T-cell (primary cell): ENCODE measurements at regions not wholly inside any gene's neighbourhood (a gene's known extent, or its start where the extent isn't known, plus 50 kb on each side); places are given as distances from the start of the nearest gene placed in this dataset.

ENCODE experiments used
- ATAC-seq, 4 experiments: fragments of 200-7000 bp in 3 of 4; fragments of 150-1000 bp in 1 of 4; cut with Tn5 transposase; replicated peaks in 1 of 4; 1 replicate in 3 of 4; 2 replicates in 1 of 4; pipeline ENCODE4 v1.10.0; 2021; ENCODE audit warnings: moderate library complexity in 3 of 4, mild to moderate bottlenecking in 2 of 4, moderate number of reproducible peaks in 1 of 4
- CTCF ChIA-PET, 2 donors: fragments of 300-600 bp; sonication (Branson Sonifier 250); formaldehyde crosslinking; loops; one replicate each; lab custom pipeline; 2022; ENCODE audit warnings: antibody characterized with exemption in 2 of 2; lab: Charles Lee
- POLR2A ChIA-PET, 2 donors: fragments of 300-600 bp; sonication (Branson Sonifier 250); formaldehyde crosslinking; loops; one replicate each; lab custom pipeline; 2022; ENCODE audit warnings: antibody characterized with exemption in 2 of 2; lab: Charles Lee
- DNase-seq, 35 experiments: peaks; one replicate each; pipeline versions ENCODE4 v3.0.0 to v3.0.0-alpha.2; 2013 to 2023
- H3K27ac ChIP-seq: one replicate; pipeline ENCODE4 v1.5.1; 2013; ENCODE audit warnings: low read length
- H3K27me3 ChIP-seq, 2 experiments: replicated peaks in 1 of 2; 1 replicate in 1 of 2; 2 replicates in 1 of 2; pipeline versions ENCODE4 v1.6.1 to v1.7.0; 2013; ENCODE audit warnings: low read length in 1 of 2, mixed read lengths in 1 of 2; ENCODE audit not compliant: control insufficient read depth in 2 of 2, insufficient read depth in 2 of 2; ENCODE audit errors: extremely low read depth in 1 of 2
- H3K36me3 ChIP-seq, 2 donors: 1 replicate in 1 of 2; 2 replicates in 1 of 2; pipeline versions ENCODE4 v1.6.1 to v1.7.0; 2013; ENCODE audit warnings: low read length in 1 of 2; ENCODE audit not compliant: control insufficient read depth in 2 of 2, insufficient read depth in 1 of 2; ENCODE audit errors: extremely low read depth in 1 of 2
- H3K4me1 ChIP-seq, 2 experiments: 1 replicate in 1 of 2; 2 replicates in 1 of 2; pipeline versions ENCODE4 v1.6.1 to v1.7.0; 2013; ENCODE audit warnings: low read length in 2 of 2, mixed read lengths in 1 of 2; ENCODE audit not compliant: insufficient read depth in 2 of 2, control insufficient read depth in 1 of 2; ENCODE audit errors: extremely low read depth in 1 of 2
- H3K4me3 ChIP-seq, 2 donors: 1 replicate in 1 of 2; 2 replicates in 1 of 2; pipeline versions ENCODE4 v1.5.1 to v1.7.0; 2013; ENCODE audit warnings: mild to moderate bottlenecking in 2 of 2, low read length in 1 of 2, moderate library complexity in 1 of 2; ENCODE audit not compliant: control insufficient read depth in 1 of 2; ENCODE audit errors: extremely low read depth in 1 of 2
- H3K9me3 ChIP-seq: 2 replicates; pipeline ENCODE4 v1.7.0; 2013
- H3K27ac Mint-ChIP-seq, 2 donors: one replicate each; pipeline ENCODE4 v1.8.0; 2020 to 2021; ENCODE audit warnings: mild to moderate bottlenecking in 2 of 2, mixed read lengths in 2 of 2
- H3K27me3 Mint-ChIP-seq, 2 donors: one replicate each; pipeline ENCODE4 v1.8.0; 2021 to 2022; ENCODE audit warnings: mixed read lengths in 2 of 2
- H3K36me3 Mint-ChIP-seq: one replicate; pipeline ENCODE4 v1.8.0; 2021; ENCODE audit warnings: mixed read lengths
- H3K4me1 Mint-ChIP-seq, 3 donors: one replicate each; pipeline ENCODE4 v1.8.0; 2020 to 2022; ENCODE audit warnings: mixed read lengths in 3 of 3, mild to moderate bottlenecking in 1 of 3
- H3K4me3 Mint-ChIP-seq, 3 donors: one replicate each; pipeline ENCODE4 v1.8.0; 2020 to 2022; ENCODE audit warnings: mild to moderate bottlenecking in 3 of 3, mixed read lengths in 3 of 3, moderate library complexity in 3 of 3
- H3K9me3 Mint-ChIP-seq, 3 donors: one replicate each; pipeline ENCODE4 v1.8.0; 2020 to 2022; ENCODE audit warnings: mixed read lengths in 3 of 3
- WGBS: methylation state at CpG from one replicate; pipeline ENCODE4 v1.1.5; 2013; ENCODE audit warnings: missing lambda C conversion rate; ENCODE audit not compliant: insufficient coverage; 5-methylcytosine and 5-hydroxymethylcytosine counted together

GRCh38 chr17:71883845-71884244, 237.0 kb upstream of the SOX9 start:
- H3K27me3 ChIP-seq: no peaks in the 10 kb centered on the region
- no peaks in the 10 kb centered on the region for H3K4me1 ChIP-seq
- Mint-ChIP-seq H3K4me3 (no peak overlapping the region), H3K9me3 (peaks cover 3 to 16% (median 5%) of the 10 kb centered on the region in 3 donors), H3K36me3 (no peaks in the 10 kb centered on the region), H3K4me1 (no peaks in the 10 kb centered on the region), H3K27me3 (no peaks in the 10 kb centered on the region), H3K27ac (no peak overlapping the region)
- DNase-seq: no peak
- H3K36me3 ChIP-seq: no peaks in the 10 kb centered on the region
- H3K27ac ChIP-seq: no peak overlapping the region
- no peak for ATAC-seq
- H3K4me3 ChIP-seq: no peak overlapping the region
- H3K9me3 ChIP-seq: no peaks in the 10 kb centered on the region
- ChIA-PET CTCF (no interaction called here), POLR2A (no interaction called here)
- WGBS: 80% methylated on average over 2 of the region's 3 CpGs

GRCh38 chr17:71885662-71886061, 235.2 kb upstream of the SOX9 start:
- peaks cover 3 to 16% (median 5%) of the 10 kb centered on the region in 3 donors for H3K9me3 Mint-ChIP-seq
- no peaks in the 10 kb centered on the region for H3K27me3 ChIP-seq
- no peak for DNase-seq
- H3K4me1 ChIP-seq: no peaks in the 10 kb centered on the region
- no peak overlapping the region for H3K4me3 Mint-ChIP-seq
- POLR2A ChIA-PET: no interaction called here
- no peaks in the 10 kb centered on the region for H3K27me3 Mint-ChIP-seq
- H3K27ac Mint-ChIP-seq: no peak overlapping the region
- H3K36me3 Mint-ChIP-seq: no peaks in the 10 kb centered on the region
- CTCF ChIA-PET: no interaction called here
- no peak for ATAC-seq
- H3K4me3 ChIP-seq: no peak overlapping the region
- H3K4me1 Mint-ChIP-seq: no peaks in the 10 kb centered on the region
- H3K27ac ChIP-seq: no peak overlapping the region
- no peaks in the 10 kb centered on the region for H3K36me3 ChIP-seq
- H3K9me3 ChIP-seq: no peaks in the 10 kb centered on the region

GRCh38 chr17:71899317-71899716, 221.5 kb upstream of the SOX9 start:
- no CpG with 5 or more reads among the region's 4 CpGs for WGBS
- peaks cover 11 to 16% (median 13%) of the 10 kb centered on the region in 3 donors for H3K9me3 Mint-ChIP-seq
- no peak overlapping the region for H3K4me3 ChIP-seq
- H3K36me3 ChIP-seq: no peaks in the 10 kb centered on the region
- no peak overlapping the region for H3K27ac Mint-ChIP-seq
- no peak overlapping the region for H3K4me3 Mint-ChIP-seq
- H3K4me1 Mint-ChIP-seq: no peaks in the 10 kb centered on the region
- no peak overlapping the region for H3K27ac ChIP-seq
- ChIA-PET CTCF (no interaction called here), POLR2A (no interaction called here)
- H3K27me3 ChIP-seq: no peaks in the 10 kb centered on the region
- H3K36me3 Mint-ChIP-seq: no peaks in the 10 kb centered on the region
- no peak for ATAC-seq
- H3K4me1 ChIP-seq: no peaks in the 10 kb centered on the region
- no peaks in the 10 kb centered on the region for H3K27me3 Mint-ChIP-seq
- no peaks in the 10 kb centered on the region for H3K9me3 ChIP-seq
- DNase-seq: no peak

GRCh38 chr17:71900621-71901229, 220.1 kb upstream of the SOX9 start:
- CTCF ChIA-PET: no interaction called here
- DNase-seq (no peak), ATAC-seq (no peak)
- no peak overlapping the region for H3K4me3 Mint-ChIP-seq
- Histone ChIP-seq H3K4me3 (no peak overlapping the region), H3K4me1 (no peaks in the 10 kb centered on the region), H3K27ac (no peak overlapping the region), H3K9me3 (no peaks in the 10 kb centered on the region), H3K36me3 (no peaks in the 10 kb centered on the region), H3K27me3 (no peaks in the 10 kb centered on the region)
- POLR2A ChIA-PET: no interaction called here
- H3K4me1 Mint-ChIP-seq: no peaks in the 10 kb centered on the region
- H3K27ac Mint-ChIP-seq: no peak overlapping the region
- H3K27me3 Mint-ChIP-seq: no peaks in the 10 kb centered on the region
- H3K9me3 Mint-ChIP-seq: peaks cover 11 to 16% (median 12%) of the 10 kb centered on the region in 3 donors
- no peaks in the 10 kb centered on the region for H3K36me3 Mint-ChIP-seq
- no CpG with 5 or more reads among the region's 6 CpGs for WGBS

- Mint-ChIP-seq H3K4me1 (no peaks in the 10 kb centered on the region), H3K9me3 (peaks cover under 1 to 7% (median 3%) of the 10 kb centered on the region in 3 donors), H3K4me3 (no peak overlapping the region), H3K36me3 (no peaks in the 10 kb centered on the region), H3K27me3 (no peaks in the 10 kb centered on the region), H3K27ac (no peak overlapping the region)
- no peaks in the 10 kb centered on the region for H3K36me3 ChIP-seq
- H3K4me1 ChIP-seq: no peaks in the 10 kb centered on the region
- no peaks in the 10 kb centered on the region for H3K9me3 ChIP-seq
- POLR2A ChIA-PET: no interaction called here
- DNase-seq (no peak), ATAC-seq (no peak)
- WGBS: 67% methylated on average over 3 of the region's 3 CpGs
- no peak overlapping the region for H3K27ac ChIP-seq
- H3K4me3 ChIP-seq: no peak overlapping the region
- no peaks in the 10 kb centered on the region for H3K27me3 ChIP-seq
- CTCF ChIA-PET: no interaction called here
Measured at GRCh38 chr17:71902894-71903506, 217.8 kb upstream of the SOX9 start.

GRCh38 chr17:71905376-71906031, 215.3 kb upstream of the SOX9 start:
- ChIA-PET POLR2A (no interaction called here), CTCF (no interaction called here)
- Mint-ChIP-seq H3K9me3 (peaks cover 0 to 14% (median 3%) of the 10 kb centered on the region in 3 donors), H3K4me1 (no peaks in the 10 kb centered on the region), H3K4me3 (no peak overlapping the region), H3K27ac (no peak overlapping the region), H3K36me3 (no peaks in the 10 kb centered on the region), H3K27me3 (no peaks in the 10 kb centered on the region)
- no peaks in the 10 kb centered on the region for H3K4me1 ChIP-seq
- H3K4me3 ChIP-seq: no peak overlapping the region
- no peaks in the 10 kb centered on the region for H3K36me3 ChIP-seq
- H3K27me3 ChIP-seq: no peaks in the 10 kb centered on the region
- ATAC-seq (no peak), DNase-seq (no peak)
- no peak overlapping the region for H3K27ac ChIP-seq
- no peaks in the 10 kb centered on the region for H3K9me3 ChIP-seq
- WGBS: 83% methylated on average over 3 of the region's 3 CpGs
